ENCODE measurements at regions not wholly inside any gene's neighbourhood (a gene's known extent, or its start where the extent isn't known, plus 50 kb on each side); places are given as distances from the start of the nearest gene placed in this dataset.

DNA sequence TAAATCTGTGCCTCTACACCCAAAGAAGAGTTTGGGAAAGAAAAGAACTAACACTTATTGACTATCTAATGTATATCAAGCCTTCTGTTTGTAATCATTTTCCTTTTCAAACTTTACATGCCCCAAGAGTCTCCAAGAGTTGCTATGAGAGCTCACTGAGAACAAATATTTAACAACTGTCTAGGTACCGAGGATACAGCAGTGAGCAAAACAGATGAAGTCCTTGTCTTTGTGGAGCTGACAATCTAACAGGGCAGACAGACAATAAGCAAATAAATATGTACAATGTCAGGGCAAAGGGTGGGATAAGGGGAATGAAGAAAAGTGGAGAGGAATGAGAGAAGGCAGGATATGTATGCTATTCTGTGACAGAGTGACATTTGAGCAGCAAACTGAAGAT is 64.8 kb upstream of the KSR1 start (continued):
- TF ChIP-seq, protein P1, sequence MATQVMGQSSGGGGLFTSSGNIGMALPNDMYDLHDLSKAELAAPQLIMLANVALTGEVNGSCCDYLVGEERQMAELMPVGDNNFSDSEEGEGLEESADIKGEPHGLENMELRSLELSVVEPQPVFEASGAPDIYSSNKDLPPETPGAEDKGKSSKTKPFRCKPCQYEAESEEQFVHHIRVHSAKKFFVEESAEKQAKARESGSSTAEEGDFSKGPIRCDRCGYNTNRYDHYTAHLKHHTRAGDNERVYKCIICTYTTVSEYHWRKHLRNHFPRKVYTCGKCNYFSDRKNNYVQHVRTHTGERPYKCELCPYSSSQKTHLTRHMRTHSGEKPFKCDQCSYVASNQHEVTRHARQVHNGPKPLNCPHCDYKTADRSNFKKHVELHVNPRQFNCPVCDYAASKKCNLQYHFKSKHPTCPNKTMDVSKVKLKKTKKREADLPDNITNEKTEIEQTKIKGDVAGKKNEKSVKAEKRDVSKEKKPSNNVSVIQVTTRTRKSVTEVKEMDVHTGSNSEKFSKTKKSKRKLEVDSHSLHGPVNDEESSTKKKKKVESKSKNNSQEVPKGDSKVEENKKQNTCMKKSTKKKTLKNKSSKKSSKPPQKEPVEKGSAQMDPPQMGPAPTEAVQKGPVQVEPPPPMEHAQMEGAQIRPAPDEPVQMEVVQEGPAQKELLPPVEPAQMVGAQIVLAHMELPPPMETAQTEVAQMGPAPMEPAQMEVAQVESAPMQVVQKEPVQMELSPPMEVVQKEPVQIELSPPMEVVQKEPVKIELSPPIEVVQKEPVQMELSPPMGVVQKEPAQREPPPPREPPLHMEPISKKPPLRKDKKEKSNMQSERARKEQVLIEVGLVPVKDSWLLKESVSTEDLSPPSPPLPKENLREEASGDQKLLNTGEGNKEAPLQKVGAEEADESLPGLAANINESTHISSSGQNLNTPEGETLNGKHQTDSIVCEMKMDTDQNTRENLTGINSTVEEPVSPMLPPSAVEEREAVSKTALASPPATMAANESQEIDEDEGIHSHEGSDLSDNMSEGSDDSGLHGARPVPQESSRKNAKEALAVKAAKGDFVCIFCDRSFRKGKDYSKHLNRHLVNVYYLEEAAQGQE (IDR thresholded peaks at IDR 0.05; ENCODE audit: low read depth) = no peak
- TF ChIP-seq EGR1 (IDR thresholded peaks at IDR 0.05; ENCODE audit: low read depth) (no peak), EZH2phosphoT487 (IDR thresholded peaks at IDR 0.05; ENCODE audit: borderline replicate concordance) (no peak), ZFX (IDR thresholded peaks at IDR 0.05) (no peak), MAX (IDR thresholded peaks at IDR 0.05) (no peak), CEBPB (IDR thresholded peaks at IDR 0.05; ENCODE audit: low read depth) (no peak), SIN3A (IDR thresholded peaks at IDR 0.05; ENCODE audit: low read depth) (no peak)

GRCh38 chr17:27396045-27396444 is 60.2 kb upstream of the KSR1 start:
- Histone ChIP-seq H3K9ac (ENCODE audit: low read length) (no peak overlapping the region), H3K27ac (ENCODE audit: low read depth, low read length) (no peak overlapping the region), H3K4me1 (ENCODE audit: control insufficient read depth in 1 of 2, insufficient read depth in 2 of 2, low read length in 2 of 2) (no peaks in the 10 kb centered on the region), H3K36me3 (ENCODE audit: control insufficient read depth in 1 of 2, insufficient read depth in 2 of 2, low read length in 2 of 2) (no peaks in the 10 kb centered on the region), H3K9me2 (ENCODE audit: insufficient read depth) (no peaks in the 10 kb centered on the region), H4K20me1 (ENCODE audit: insufficient read depth) (no peaks in the 10 kb centered on the region), H2AFZ (ENCODE audit: low read depth, low read length, poor library complexity, severe bottlenecking) (no peak overlapping the region), H3K27me3 (ENCODE audit: insufficient read depth, low read length) (no peaks in the 10 kb centered on the region), H3K4me2 (ENCODE audit: low read length) (no peak overlapping the region), H3K4me3 (replicated peaks in 1 of 2; ENCODE audit: low read depth in 1 of 2, low read length in 2 of 2) (no peak overlapping the region), H3K79me2 (ENCODE audit: insufficient read depth, low read length) (no peaks in the 10 kb centered on the region), H3K9me3 (ENCODE audit: control insufficient read depth in 1 of 2, insufficient read depth in 1 of 2, low read depth in 1 of 2, low read length in 2 of 2) (no peaks in the 10 kb centered on the region)
- no peak for ATAC-seq
- BruUV-seq (replicated peaks) = no TSS peak
- ChIA-PET POLR2A (no interaction called here), RAD21 (ENCODE audit: low non-redundant PET in 1 of 2, low total read pairs in 2 of 2, uncharacterized antibody in 2 of 2, unreplicated experiment in 2 of 2) (no interaction called here), CTCF (no interaction called here)
- DNase-seq (ENCODE audit: low read depth, low spot score) = no peak
- intact Hi-C loops (cut with micrococcal nuclease) = no loop called here
- no peak for TF ChIP-seq YY1 (IDR thresholded peaks at IDR 0.05; ENCODE audit: extremely low read depth, insufficient replicate concordance, low read depth, low read length)
- no peak for TF ChIP-seq MAX (IDR thresholded peaks at IDR 0.05)
- no peak for TF ChIP-seq ELF1 (IDR thresholded peaks at IDR 0.05; ENCODE audit: borderline replicate concordance, low read depth)
- TF ChIP-seq ZFX (IDR thresholded peaks at IDR 0.05) = no peak
- no peak for TF ChIP-seq TCF7L2 (IDR thresholded peaks at IDR 0.05; ENCODE audit: borderline replicate concordance, extremely low read depth, insufficient read depth, insufficient read length)
- TF ChIP-seq, protein P1 (IDR thresholded peaks at IDR 0.05; ENCODE audit: low read depth) = no peak
- TF ChIP-seq, protein P2, sequence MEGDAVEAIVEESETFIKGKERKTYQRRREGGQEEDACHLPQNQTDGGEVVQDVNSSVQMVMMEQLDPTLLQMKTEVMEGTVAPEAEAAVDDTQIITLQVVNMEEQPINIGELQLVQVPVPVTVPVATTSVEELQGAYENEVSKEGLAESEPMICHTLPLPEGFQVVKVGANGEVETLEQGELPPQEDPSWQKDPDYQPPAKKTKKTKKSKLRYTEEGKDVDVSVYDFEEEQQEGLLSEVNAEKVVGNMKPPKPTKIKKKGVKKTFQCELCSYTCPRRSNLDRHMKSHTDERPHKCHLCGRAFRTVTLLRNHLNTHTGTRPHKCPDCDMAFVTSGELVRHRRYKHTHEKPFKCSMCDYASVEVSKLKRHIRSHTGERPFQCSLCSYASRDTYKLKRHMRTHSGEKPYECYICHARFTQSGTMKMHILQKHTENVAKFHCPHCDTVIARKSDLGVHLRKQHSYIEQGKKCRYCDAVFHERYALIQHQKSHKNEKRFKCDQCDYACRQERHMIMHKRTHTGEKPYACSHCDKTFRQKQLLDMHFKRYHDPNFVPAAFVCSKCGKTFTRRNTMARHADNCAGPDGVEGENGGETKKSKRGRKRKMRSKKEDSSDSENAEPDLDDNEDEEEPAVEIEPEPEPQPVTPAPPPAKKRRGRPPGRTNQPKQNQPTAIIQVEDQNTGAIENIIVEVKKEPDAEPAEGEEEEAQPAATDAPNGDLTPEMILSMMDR (IDR thresholded peaks at IDR 0.05 in 2 of 3, conservative IDR thresholded peaks at IDR 0.05 in 1 of 3; ENCODE audit: borderline replicate concordance in 1 of 3, insufficient read depth in 1 of 3, low read depth in 2 of 3, low read length in 2 of 3) = no peak
- TF ChIP-seq, protein P3, sequence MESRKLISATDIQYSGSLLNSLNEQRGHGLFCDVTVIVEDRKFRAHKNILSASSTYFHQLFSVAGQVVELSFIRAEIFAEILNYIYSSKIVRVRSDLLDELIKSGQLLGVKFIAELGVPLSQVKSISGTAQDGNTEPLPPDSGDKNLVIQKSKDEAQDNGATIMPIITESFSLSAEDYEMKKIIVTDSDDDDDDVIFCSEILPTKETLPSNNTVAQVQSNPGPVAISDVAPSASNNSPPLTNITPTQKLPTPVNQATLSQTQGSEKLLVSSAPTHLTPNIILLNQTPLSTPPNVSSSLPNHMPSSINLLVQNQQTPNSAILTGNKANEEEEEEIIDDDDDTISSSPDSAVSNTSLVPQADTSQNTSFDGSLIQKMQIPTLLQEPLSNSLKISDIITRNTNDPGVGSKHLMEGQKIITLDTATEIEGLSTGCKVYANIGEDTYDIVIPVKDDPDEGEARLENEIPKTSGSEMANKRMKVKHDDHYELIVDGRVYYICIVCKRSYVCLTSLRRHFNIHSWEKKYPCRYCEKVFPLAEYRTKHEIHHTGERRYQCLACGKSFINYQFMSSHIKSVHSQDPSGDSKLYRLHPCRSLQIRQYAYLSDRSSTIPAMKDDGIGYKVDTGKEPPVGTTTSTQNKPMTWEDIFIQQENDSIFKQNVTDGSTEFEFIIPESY (IDR thresholded peaks at IDR 0.05; ENCODE audit: extremely low read depth, insufficient replicate concordance, low read length) = no peak
- TF ChIP-seq EZH2phosphoT487 (IDR thresholded peaks at IDR 0.05; ENCODE audit: borderline replicate concordance) = no peak

Measured in HCT116 (cell line).